Mucosa of descending colon (tissue), 3 donors: ENCODE measurements at regions not wholly inside any gene's neighbourhood (a gene's known extent, or its start where the extent isn't known, plus 50 kb on each side); places are given as distances from the start of the nearest gene placed in this dataset.

ENCODE experiments used
- ATAC-seq: fragments of 200-7000 bp; cut with Tn5 transposase; one replicate; pipeline ENCODE4 v1.9.1; 2020; ENCODE audit warnings: mild to moderate bottlenecking, moderate library complexity
- DNase-seq, 3 donors: peaks; one replicate each; pipeline ENCODE4 v3.0.0-alpha.2; 2020
- H3K36me3 ChIP-seq: fragments of 200-600 bp; one replicate; pipeline ENCODE4 v1.8.0; 2021; ENCODE audit warnings: low read depth, mild to moderate bottlenecking
- H3K4me1 ChIP-seq: fragments of 200-600 bp; one replicate; pipeline ENCODE4 v1.8.0; 2021; ENCODE audit warnings: low read depth, mild to moderate bottlenecking
- H3K4me3 ChIP-seq: fragments of 200-600 bp; one replicate; pipeline ENCODE4 v1.8.0; 2021; ENCODE audit warnings: mild to moderate bottlenecking
- H3K9me3 ChIP-seq: fragments of 200-600 bp; one replicate; pipeline ENCODE4 v1.8.0; 2021; ENCODE audit warnings: mild to moderate bottlenecking
- CTCF ChIP-seq: fragments of 200-600 bp; IDR thresholded peaks from one replicate; pipeline ENCODE4 v1.8.0; 2022; ENCODE audit warnings: antibody characterized with exemption, mild to moderate bottlenecking
- intact Hi-C, 2 donors: fragments of 100-400 bp; cut with DNase I in 1 of 2; cut with micrococcal nuclease in 1 of 2; formaldehyde crosslinking; loops; one replicate each; pipeline versions ENCODE4 v1.11.0 to v1.11.1; 2022; cut with DNase I, micrococcal nuclease
- donor health status: DM: no; HTN: no; CAD: no; lungs with moderate emphysema.
- donor health status: DM: no; HTN: no; CAD: no.
- donor health status: DM: no; HTN: yes; CAD: no.

- Histone ChIP-seq H3K4me3 (no peak overlapping the region), H3K4me1 (no peaks in the 10 kb centered on the region), H3K9me3 (no peaks in the 10 kb centered on the region), H3K36me3 (no peaks in the 10 kb centered on the region)
- ATAC-seq: no peak
- no peak for DNase-seq
- intact Hi-C loops: no loop called here
- no peak for TF ChIP-seq CTCF
These were observed 108.6 kb upstream of the CDH6 start for GRCh38 chr5:31084871-31085270.

- intact Hi-C loops: no loop called here
- Histone ChIP-seq H3K4me1 (no peaks in the 10 kb centered on the region), H3K4me3 (no peak overlapping the region), H3K36me3 (no peaks in the 10 kb centered on the region), H3K9me3 (no peaks in the 10 kb centered on the region)
- ATAC-seq: no peak
- no peak for DNase-seq
- no peak for TF ChIP-seq CTCF
These were observed 110.1 kb upstream of the CDH6 start for GRCh38 chr5:31083364-31083763.

GRCh38 chr5:31079668-31080067 lies 113.8 kb upstream of the CDH6 start:
- intact Hi-C loops: no loop called here
- no peaks in the 10 kb centered on the region for H3K4me1 ChIP-seq
- no peak overlapping the region for H3K4me3 ChIP-seq
- DNase-seq (no peak), ATAC-seq (no peak)
- no peaks in the 10 kb centered on the region for H3K36me3 ChIP-seq
- no peaks in the 10 kb centered on the region for H3K9me3 ChIP-seq
- TF ChIP-seq CTCF: no peak

GRCh38 chr5:31078956-31079355 lies 114.5 kb upstream of the CDH6 start:
- no peak for DNase-seq
- ATAC-seq: no peak
- no peaks in the 10 kb centered on the region for H3K9me3 ChIP-seq
- no peaks in the 10 kb centered on the region for H3K4me1 ChIP-seq
- TF ChIP-seq CTCF: no peak
- no peak overlapping the region for H3K4me3 ChIP-seq
- intact Hi-C loops: no loop called here
- no peaks in the 10 kb centered on the region for H3K36me3 ChIP-seq

GRCh38 chr5:31075981-31076380 lies 117.5 kb upstream of the CDH6 start:
- H3K4me3 ChIP-seq: no peak overlapping the region
- no peak for TF ChIP-seq CTCF
- no peak for DNase-seq
- H3K36me3 ChIP-seq: no peaks in the 10 kb centered on the region
- no peaks in the 10 kb centered on the region for H3K4me1 ChIP-seq
- ATAC-seq: no peak
- intact Hi-C loops: no loop called here
- H3K9me3 ChIP-seq: no peaks in the 10 kb centered on the region

GRCh38 chr5:31068287-31068686 lies 125.2 kb upstream of the CDH6 start:
- Histone ChIP-seq H3K36me3 (no peaks in the 10 kb centered on the region), H3K4me3 (no peak overlapping the region), H3K9me3 (no peaks in the 10 kb centered on the region), H3K4me1 (no peaks in the 10 kb centered on the region)
- no peak for TF ChIP-seq CTCF
- ATAC-seq: no peak
- DNase-seq: no peak
- intact Hi-C loops: no loop called here
